NCI-H2081 treated with DMSO at 0.1 percent for 48 hours (cell line): ENCODE measurements at regions not wholly inside any gene's neighbourhood (a gene's known extent, or its start where the extent isn't known, plus 50 kb on each side); places are given as distances from the start of the nearest gene placed in this dataset.
A peak's percentile ranks its signal among the peaks of the same experiment; 100 is the strongest.

Source experiments
- DNase-seq: peaks from one replicate; lab custom pipeline; 2025; lab: John Stamatoyannopoulos, UW

DNA sequence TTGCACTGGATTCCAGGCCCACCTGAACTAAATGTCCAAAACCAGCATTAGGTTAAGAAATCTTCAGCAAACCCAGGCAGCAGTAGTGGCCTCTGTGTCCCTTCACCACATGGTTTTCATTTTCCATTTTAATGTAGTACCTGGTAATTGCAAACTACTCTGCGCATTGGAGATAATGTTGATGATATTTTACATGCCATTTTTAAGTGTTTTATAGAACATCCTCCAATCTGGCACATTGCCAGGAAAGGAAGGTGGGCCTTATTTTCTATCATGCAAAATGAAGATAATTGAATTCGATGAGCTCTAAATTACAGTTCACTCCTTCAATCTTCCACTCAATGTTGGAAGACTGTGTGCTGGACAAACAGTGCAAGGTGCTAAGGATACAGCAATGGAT is 89.5 kb downstream of the ZC3H11B start:
- peak; percentile 26 for DNase-seq

DNA sequence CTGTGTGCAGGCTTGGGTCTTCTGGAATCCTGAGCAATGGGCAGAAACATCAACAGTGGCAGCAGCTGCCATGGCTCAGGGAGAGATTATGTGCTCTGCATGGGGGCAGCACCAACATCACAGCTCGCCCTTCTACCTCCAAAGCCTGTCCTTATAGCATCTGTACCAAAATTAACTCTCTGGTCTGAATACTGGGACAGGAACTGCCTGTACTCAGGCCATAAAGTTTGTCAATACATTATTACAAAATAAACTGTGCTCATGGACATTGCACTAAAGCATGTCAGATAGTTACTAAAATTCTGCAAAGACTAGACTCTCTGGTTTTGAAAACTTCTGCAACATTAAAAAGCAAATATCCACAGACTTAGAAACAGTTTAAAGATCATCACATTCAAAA is 91.6 kb downstream of the ZC3H11B start:
- DNase-seq: no peak

DNA sequence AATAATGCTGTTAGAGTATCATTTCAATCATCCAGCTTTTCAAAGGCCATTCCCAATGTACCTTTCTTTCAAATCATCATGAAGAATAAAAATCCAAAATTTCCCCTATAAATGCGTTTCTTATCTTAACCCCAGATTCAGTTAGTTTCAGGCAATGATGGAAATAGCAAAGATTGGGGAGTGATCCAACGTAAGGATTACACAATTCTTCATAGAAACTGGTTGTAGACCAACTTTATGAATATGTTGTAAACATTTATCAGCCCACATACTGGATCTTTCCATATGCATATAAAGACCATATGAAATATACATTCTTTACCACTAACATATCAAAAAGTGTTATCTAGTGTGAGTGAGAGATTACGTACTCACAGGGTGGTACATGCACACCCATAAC is 92.7 kb downstream of the ZC3H11B start:
- no peak for DNase-seq

DNA sequence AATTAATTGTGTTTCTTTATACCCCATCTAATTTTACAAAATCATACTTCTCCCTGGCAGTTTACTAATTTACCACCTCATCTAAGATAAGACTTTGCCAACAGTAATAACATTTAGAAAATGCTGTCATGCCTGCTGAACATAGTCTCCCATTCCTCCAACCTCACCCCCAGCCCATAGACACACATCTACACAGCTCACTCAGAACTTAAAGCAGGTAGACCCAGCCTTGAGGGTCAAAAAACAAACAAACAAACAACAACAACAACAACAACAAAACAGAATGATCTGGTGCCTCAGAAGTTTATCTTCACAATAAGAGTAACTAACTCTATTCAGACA is 94.0 kb downstream of the ZC3H11B start:
- no peak for DNase-seq

DNA sequence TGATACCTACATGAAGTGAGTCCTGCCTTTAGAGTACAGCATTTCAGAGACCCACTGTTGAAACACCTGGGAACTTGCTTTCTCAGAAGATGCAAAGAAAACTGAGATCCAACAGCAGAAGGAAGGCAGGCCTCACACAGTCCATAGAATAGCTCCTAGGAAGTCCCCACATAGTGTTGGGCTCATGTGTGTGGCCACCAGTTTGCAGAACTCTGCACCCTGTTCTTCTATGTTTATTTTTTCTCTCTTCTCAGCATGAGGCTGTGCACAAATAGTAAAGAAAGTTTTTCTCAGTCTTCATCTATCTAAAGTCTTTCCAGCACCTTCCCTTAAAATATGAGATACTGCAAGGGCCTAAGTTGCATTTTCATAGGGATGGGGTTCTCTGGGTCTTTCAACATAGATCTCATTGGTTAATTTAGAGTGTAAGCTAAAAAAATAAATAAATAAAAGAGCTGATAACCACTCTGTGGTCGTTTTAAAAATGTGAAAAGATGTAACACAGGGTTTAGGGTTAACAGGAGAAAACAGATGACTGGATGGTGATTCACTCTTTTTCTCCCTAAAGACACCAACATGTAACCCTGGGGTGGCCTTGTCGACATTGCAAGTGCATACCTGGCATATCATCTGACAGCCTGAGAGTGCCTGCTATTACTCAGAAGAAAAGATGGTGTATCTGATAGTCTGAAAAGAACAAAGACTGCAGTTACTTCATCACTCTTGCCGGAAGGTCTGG is 94.6 kb downstream of the ZC3H11B start:
- no peak for DNase-seq

DNA sequence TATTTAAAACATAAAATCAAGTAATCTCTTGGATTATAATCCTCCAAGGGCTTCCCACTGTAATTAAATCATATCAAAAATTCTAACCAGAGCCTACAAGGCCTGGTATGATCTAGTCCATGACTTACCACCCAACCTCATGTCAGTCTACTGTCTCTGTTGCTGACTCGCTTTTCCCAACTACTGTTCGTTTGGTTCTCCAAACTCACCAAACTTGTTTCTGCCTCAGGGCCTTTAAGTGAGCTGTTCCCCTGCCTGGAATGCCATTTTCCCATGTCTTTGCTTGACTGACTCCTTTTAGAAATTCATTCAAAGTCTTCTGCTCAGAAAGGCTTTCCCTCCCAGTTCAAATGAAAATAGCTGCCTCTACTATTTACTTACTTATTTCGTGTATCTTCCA is 95.9 kb downstream of the ZC3H11B start:
- no peak for DNase-seq

DNA sequence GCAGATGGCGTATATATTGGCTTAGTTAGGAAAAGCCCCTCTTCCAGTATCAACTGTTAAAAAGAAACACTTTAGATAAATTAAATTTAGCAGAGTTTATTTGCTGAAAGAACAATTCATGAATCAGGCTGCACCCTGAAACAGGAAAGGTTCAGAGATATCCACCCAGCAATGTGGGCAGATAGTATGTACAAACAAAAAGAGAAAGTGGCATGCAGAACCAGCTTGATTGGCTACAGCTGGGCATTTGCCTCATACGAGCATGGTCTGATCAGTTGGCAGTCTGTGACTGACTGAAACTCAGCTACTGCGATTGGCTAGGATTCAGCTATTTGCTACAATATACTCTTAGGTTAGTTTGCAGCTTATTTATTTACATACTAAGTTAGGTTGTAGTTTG is 98.2 kb downstream of the ZC3H11B start:
- DNase-seq: no peak

DNA sequence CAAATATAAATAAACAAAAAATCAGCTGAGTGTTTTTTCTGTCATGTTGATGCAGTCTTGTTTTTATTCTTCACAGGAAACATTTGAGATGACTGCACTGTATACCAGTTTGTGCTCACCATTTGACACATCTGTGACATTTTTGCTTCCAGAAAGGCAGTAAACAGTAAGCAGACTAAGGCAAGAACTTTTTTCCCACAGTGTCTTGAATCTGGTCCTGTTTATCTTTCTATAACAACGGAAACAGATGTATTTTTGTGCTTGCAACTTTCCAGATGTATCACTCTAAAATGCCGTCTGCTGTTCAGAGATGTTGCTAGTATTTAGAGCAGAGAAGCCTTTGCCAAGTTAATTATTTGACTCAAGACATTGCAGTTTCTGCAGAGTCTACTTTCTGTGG is 105.5 kb downstream of the ZC3H11B start:
- DNase-seq: no peak

DNA sequence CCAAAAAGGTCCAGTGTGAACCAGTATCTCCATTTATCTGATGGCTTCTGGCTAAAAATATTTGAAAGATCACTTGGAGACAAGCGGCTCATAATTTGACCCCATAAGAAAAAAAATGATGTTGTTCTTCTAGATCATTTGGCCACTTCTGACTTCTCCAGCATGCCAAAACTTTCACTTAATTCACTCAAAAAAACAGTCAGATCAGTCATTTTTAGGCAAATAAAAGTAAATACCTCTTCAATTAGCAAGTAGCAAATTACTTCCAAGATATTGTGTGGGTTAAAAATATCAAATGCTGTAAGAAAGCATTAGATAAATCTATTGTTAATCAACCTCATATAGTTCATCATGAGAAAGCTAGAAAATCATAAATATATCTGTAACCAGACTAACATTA is 106.0 kb downstream of the ZC3H11B start:
- no peak for DNase-seq

DNA sequence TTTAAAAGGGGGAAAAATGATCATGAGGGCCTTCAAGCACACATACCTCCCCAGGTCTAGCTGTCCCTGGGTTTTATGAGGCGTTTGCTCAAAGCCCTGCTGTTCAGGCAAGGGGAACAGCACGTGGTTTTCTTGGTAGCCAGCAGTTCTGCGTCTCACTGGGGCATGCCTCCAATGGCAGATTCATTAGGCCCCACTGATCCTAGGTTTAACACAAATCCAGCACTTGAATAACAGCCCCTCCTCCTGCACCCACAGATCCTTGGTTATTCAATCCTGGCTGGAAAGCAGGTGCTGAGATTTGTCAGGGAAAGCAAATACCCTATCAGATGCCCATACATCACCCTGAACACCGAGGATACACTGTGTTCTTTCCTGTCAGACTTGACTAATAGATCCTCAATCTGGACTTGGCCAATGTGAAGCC is 106.4 kb downstream of the ZC3H11B start:
- no peak for DNase-seq

DNA sequence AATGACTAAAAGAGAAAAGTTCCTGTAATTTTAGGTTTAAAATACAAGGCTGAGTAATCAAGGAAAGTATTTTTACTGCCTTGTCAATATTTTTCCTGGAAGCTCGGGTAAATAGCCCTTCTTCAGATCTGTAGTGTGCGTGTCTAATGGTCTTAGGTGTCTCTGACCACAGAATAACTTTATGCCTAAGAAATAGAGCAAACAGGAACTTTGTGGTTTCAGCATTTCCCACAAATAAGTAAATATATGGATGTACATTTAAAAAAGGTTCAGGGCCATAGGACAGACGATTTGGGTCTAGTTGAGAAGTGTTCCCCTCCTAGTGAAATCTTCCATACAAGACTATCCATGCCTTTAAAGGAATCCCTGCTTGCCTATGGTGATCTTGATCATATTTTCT is 107.0 kb downstream of the ZC3H11B start:
- no peak for DNase-seq

DNA sequence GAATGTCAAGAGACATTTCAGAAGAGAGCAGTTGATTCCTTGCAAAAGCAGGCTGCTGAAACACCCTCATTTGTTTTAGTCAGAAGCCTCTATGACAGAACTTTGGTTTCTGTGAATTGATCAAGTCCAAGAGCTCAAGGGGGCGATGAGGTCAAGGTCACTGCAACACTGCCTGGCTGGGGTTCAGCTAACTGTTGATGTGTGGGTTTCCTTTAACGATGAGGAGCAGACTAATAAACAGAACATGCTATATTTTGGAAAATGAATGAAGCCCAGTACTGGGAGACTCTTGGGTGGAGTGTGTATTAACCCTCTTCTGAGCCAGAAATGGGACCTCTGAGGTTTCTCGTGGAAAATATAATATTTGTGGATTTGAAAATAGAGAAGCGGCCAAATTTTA is 109.3 kb downstream of the ZC3H11B start:
- DNase-seq: no peak

DNA sequence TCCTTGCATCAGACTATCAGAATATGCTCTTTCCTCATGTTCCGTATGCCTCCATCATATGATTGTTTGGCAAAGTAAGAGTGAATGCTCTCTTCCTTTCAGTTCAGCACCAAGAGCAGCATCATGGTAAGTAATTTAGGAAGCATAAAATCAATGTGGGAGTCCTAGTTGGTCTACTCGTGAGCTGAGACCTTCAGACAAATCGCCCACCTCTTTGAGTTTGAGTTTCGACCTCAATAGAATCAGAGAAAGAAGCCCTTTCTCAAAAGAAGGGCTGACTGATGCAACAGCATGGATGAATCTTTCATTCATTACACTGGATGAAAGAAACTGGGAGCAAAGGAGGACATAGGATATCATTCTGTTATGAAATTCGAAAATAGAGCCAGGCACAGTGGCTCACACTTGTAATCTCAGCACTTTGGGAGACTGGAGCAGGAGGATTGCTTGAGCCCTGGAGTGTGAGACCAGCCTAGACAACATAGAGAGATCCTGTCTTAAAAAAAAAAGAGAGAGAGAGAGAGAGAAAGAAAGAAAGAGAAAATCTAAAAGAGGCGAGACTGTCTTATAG is 112.5 kb downstream of the ZC3H11B start:
- DNase-seq: no peak

DNA sequence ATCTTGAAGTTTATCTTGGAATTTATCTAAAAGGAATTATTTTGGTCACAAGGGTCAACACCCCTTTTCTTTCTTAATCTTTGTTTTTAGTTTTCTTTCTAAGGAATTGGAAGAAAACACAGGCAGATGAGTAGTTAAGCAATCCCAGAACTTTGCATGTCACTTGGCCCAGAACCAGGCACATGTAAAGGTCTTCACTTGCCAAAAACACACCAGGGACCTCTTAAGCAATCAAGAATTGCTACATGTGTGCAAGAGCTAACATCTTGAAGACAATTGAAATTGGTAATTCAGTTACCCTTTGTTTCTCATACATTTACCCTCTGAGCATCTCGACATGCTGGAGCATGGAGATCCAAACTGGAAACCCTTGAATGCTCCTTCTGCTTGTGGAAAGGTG is 114.2 kb downstream of the ZC3H11B start:
- no peak for DNase-seq

DNA sequence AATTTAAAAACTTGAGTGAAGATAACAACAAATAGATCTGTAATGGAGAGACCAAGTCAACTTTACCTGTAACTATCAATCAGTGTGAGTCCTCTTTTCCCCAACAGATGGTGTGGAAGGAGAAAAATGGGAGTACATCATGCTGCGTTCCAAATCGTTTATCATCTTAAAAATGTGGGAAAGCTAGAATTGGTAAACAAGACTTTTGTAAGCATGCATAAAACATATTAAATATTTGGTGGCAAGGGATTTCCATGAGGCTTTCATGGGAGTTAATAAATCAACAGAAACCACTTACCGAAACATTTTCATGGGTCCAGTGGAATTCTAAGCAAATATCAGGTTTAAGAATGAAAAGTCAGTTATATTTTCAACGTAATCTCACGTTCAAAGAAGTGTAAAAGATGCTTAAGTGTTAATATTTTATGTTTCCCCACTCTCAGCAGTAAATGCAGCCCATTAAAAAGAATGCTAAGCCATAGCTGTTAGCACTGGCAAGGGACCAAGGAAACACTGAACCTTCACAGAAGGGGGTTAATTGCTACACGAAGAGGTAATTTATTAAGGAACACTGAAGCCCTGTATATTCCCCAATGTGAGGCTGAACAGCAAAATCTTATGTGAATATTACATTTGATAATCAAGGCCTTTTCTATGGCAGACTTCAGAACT is 117.0 kb downstream of the ZC3H11B start:
- peak; percentile 78 for DNase-seq

DNA sequence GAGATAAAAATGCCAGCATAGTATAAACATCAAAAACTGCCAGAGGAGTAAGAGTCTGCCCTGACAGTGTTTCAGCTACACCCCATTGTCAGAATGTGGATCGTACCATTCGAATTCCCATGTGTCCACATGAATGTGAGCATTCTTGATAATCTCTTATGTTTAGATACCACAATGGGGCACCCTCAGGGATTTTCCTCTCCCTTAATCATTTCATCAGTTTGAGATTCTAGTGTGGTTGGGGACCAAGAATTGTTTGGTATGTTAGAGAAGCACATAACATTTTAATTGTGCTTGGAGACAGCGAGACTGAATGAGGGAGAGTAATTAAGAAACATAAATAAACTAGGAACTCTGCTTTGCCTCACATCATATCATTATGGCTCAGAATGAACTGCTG is 120.2 kb downstream of the ZC3H11B start:
- no peak for DNase-seq

DNA sequence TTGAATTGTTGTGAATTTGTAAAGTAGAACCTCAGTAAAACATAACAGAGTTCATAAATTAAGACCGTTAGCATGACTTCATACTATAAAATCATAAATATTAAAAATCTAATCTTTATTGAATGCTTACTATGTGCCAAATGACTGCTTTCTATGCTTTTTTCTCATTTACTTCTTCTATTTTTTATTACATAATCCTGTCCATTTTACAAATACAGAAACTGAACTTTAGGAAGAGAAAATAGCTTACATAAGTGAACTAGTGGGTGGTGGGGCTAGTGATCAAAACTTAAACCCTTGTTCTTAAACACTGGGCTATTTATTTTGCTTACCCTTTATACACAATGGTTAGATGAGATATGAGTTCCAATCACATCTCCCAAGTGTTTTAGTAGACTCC is 122.3 kb downstream of the ZC3H11B start:
- no peak for DNase-seq

DNA sequence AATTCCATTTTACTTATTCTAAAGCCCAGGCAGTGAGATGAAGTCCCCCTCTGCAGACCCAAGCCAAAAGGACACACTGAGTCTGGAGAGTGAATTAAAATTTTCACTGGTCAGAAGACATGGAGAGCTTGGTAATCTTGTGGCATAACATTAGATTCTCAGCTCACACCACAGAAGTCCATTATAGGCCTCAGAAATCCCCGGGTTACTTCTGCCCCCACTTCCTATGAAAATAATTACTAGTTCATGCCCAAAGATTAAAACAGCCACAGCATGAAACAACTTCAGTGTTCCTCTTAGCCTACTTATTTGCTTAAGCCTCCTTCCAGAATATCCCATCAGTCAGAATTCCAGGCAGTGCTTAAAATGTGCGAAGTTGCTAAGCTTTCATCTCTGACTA is 123.3 kb downstream of the ZC3H11B start:
- DNase-seq: no peak

DNA sequence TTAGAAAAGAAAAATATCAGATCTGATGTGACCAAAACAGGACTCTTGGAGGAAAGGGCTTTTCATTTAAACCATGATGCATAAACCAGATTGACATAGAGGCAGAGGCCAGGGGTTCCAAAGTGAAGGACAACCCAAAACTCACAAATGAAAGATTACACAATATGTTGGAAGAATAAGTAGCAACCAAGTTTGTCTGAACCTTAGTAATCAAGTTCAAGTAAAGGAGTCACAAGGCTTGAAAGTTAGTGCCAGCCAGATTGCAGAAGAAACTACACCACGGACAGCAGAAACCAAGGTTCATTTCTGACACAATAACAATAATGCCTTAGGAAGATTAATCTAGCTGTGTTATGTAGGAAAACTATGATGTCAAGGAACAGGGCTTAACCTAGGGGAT is 124.6 kb downstream of the ZC3H11B start:
- no peak for DNase-seq

DNA sequence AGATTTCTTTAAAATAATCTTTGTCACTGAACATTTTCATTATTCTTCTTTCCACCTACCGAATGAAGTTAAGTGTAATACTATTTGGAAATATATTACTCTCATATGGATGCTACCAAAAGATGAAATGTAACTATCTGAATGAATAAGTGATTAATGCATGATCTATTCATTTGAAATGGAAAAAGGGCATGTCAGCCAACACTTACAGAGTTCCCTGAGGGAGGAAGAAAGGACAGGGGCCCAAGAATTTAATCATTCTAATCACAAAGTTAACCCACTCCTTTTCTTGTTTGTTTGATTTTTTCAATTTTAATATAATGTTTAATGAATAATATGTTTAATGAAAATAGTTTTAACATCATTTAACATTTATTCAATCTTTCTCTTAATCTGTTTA is 129.4 kb downstream of the ZC3H11B start:
- no peak for DNase-seq

DNA sequence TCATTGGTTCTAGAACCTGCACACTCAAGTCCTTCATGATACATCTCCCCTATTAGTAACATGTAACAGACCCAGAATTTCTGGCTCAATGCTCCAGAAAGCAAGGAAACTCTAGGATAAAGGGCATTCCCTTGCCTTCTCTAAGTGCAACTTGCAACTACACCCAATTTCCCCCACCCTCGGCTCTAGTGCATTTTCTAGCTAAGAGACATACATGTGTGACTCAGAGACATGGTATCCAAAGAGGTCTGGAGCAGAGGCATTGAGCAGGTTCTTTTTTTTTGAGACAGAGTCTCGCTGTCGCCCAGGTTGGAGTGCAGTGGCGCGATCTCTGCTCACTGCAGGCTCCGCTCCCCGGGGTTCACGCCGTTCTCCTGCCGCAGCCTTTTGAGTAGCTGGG is 132.9 kb downstream of the ZC3H11B start:
- DNase-seq: no peak

DNA sequence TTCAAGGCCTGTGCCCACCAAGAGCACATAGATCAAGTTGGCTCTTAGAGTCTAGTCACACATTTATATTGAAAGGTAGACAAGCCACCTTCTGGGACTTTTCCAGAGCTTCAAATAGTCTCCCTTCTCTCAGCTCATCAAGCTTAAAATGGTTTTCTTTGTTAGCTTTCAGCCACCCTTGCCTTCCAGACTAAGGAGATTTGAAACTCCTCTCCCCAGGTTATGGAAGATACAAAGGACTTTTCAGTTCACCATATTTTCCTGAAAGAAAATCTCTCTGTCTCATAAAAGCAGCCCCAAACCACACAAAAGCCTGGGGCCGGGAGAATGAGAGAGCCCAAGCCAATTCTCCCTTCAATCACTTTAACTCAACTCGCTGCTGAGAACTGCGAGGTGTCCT is 134.1 kb downstream of the ZC3H11B start:
- no peak for DNase-seq

DNA sequence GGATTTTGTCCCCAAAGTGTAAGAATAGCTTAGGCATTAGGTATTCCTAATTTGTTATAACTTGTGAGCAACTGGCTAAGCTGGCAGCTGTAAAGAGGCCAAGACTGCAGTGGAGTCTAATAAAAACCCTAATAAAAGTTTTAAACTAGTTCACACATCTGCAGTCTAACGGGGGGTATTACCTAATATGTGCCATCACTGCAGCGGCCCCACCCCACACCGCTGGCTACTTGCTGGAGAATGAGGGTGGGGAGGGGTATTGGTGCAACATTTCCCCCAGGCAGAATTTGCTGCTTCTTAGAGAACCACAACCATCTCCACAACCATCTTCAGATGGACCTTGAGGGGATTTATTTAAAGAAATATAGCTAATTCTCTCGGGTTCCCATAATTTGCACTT is 135.0 kb downstream of the ZC3H11B start:
- DNase-seq: no peak

DNA sequence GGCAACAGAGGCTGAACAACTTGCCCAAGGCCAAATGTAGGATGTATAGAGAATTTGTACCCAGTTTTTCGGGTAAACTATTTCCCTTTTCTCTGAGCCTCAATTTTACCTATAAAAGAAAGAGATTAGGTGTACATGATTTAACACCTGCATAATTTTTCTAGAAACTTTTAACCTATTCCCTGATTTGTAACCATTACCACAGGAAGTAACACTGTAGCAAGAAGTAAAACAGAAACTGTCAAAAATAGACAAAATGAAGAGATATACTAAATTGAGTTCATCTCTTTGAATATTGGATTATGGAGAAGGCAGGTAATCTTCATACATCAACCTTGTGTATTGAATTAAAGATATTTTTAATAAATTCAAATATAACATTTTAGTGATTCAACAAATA is 136.2 kb downstream of the ZC3H11B start:
- no peak for DNase-seq
